HG03575 (cell line): ENCODE measurements at regions not wholly inside any gene's neighbourhood (a gene's known extent, or its start where the extent isn't known, plus 50 kb on each side); places are given as distances from the start of the nearest gene placed in this dataset.

Source experiments
- ATAC-seq: cut with Tn5 transposase; IDR thresholded peaks from one replicate; pipeline ENCODE4 v1.9.1; 2021; ENCODE audit not compliant: unreplicated experiment, insufficient number of reproducible peaks, low FRiP score; ENCODE audit errors: extremely low read depth

DNA sequence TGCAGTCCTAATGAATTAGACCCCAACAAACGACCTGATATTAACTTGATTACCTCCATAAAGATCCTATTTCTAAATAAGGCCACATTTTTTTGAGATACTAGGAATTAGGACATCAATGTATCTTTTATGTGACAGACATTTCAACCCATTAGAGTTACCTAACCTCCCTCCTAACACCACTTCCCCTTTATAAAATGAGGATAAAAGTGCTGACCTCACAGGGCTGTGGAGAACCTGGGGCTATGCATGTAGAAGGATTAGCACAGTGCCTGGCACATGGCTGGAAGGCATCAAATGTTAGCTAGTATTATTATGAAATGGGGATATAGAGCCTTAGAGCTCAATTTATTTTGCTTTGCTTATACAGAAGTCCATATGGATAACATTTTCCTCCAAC, 53.5 kb upstream of the LRRN1 start:
- no peak for ATAC-seq

DNA sequence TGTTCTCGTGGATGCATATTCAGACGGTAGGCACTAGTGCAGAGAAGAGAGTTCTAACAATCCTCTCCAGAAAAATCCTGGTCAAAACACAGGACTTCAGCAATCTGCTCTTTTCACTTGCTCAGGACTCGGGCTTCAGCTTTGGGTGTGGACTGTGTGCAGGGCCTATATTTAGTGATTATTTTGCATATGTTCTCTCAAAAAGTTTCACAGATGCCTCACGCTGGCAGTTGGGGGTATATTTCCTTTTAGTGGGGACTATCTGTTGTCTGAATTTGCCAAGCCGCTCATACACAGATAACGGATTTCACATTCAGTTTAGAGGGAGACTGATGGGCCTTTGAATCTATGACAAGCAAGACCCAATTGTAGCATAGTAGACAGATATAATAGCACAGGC, 54.4 kb upstream of the LRRN1 start:
- ATAC-seq: no peak

DNA sequence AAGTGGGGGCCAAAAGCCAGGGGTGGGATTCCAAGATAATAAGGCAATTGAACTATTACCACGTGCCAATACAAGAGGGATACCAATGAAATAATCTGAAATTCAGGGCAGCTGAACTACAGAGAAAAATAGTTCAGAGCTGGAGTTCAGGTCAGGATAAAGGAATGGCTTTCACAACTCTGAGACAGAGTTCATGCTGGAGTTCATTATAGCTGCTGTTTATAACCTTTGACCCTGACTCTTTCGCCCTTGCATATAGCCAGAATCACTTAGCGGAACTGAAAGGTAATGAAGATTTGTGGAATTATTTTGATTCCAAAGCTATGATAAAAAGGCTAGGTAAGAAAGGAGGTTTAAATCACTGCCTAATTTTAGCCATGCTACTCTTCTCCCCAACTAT, 55.5 kb upstream of the LRRN1 start:
- ATAC-seq: no peak

DNA sequence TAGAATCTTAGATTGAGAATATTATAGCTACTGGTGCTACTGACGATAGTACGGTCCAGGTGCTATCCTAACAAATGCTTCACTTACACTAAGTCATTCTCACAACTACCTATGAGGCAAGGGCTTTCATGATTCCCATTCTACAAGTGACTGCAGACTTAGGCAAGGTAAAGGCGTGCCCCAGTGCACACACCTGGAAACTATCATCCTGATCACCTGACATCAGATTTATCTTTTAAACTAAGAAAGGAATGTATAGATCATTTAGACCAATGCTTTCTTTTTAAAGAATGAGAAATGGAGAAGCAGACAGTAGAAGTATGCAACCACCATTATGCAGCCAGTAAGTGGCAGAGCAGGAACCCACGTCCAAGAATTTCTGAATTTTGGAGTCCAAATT, 59.2 kb upstream of the LRRN1 start:
- no peak for ATAC-seq

DNA sequence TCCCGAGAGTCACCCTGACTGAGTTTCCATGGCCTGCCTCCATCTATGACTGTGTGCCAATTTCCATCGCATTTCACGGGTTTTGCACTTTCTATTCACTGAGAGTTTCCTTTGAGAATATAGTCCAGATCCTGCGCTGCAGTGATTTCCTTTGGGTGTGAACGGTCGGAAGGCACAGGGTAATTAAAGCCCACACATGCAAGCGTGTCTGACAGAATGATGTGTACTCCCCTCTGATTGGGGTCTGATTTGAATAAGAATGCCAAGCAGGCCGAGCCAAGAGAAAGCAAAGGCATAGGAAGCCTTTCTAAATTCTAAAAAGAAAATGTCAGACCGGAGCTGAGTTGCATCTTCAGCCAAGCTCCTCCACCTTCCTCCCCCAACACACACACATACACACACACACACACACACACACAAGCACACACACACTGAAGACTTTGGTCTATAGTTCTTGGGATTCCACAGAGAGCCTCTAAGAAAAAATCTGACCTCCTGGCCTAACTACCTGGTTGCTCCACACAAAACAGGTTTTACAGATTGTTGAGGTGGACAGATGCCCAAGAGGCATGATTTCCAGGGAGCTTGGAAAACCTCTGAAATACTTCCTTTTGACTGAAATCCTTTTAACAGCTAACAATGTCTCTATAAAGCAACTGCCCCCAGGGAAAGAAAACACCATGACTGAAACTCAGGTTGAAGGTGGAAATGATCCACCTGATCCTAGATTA, 59.7 kb upstream of the LRRN1 start:
- ATAC-seq: no peak

DNA sequence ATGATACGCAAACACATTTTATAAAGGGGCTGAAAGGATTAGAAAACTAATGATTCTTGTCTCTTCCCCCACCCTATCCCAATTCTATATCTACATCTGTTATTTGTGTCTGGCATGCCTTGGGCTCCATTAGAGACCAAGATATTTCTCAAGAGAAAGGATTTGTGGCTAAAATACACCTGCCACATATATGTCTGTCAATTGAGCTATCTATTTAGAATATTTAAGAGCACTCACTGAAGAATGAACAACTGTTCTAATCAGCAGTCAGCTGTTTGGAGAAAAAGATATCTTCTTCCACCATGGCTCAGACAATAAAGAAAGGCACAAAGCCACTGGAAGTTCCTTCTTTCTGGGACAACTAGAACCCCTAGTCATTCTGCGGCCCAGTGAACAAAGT, 61.7 kb upstream of the LRRN1 start:
- ATAC-seq: no peak

DNA sequence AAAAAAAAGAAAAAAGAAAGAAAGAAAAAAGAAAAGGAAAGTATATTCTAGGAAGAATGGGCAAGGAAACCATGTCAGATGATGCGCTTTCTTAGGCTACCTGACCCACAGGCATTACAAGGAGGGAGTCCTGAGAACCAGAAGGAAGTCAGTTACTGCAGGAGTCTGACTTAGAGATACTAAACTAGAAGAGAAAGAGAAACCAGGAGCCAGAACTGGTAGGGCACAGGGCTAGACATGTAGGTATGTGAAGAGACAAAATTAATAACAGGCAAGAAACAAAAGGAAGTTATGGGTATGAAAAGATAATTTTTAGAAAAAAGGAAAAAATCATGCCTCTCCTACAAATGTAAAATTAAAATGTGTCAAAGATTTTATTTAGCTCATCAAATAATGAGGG, 63.3 kb upstream of the LRRN1 start:
- no peak for ATAC-seq

DNA sequence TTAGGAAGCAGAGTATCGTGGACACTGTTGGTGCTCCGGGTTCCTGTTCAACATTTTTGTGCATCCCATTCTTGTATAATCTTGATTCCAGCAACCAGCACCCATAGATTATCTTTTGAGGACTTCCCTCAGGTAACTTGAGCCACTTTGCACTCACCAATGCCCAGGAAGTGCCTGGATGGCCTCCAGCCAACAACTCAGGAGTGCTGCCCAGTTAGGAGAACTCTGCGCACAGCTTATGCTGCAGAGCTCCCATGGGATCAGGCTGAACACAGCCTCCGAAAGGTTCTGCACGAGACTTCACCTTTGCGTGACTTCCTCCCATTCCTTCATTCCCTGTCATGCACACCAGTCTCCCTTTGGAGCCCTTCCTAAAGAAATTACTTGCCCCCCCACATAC, 64.3 kb upstream of the LRRN1 start:
- no peak for ATAC-seq

DNA sequence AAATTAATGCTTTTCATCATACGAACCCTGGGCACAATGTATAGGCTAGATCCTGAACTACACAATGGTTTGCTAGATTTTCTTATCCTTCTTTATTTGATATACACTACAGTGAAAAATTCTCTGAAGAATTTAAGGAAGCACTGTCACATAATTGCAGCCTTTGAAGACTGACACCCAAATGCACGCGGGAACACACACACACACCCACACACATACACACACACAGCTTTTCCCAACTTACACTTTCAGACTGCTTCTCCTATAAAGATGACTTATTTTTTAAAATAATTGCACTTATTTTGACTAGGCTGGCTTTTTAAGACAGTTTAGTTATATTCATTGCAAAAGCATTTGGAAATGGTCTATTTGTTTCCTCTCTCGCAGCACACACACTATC, 70.0 kb upstream of the LRRN1 start:
- no peak for ATAC-seq

DNA sequence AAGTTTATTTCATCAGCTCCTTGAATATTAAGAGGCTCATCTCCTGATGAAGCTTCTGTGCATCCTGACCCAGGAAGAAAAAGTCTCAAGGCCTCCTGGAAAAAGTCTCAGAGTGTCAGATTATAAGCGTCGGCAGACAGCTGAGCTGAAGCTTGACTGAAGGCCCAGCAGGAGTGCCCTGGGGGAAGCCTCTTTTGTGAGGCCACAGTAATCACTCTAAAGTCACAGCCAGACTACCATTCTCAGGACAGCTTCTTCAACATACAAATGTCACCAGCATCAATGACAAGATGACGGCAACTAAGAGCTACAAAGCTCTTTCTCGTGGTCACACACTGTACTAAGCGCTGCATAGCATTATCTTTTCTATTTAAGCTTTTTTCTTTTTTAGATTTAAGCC, 72.7 kb upstream of the LRRN1 start:
- no peak for ATAC-seq

DNA sequence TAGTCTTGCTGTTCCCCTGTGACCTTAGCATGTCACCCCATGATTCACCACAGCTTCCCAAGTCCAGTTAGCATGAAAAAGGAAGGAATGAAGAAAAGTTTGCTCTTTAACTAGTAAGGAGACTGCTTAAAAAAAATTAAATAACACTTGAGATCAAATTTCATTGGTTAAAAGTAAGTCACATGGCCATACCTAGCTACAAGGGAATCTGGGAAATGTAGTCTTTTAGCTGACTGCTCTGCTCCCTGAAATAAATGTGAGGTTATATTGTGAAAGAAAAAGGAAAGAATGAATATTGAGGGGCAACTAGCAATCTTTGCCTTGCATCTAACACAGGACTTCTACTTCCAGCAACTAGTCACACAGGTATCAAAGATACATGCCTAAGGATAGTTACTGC, 84.7 kb upstream of the LRRN1 start:
- ATAC-seq: no peak

DNA sequence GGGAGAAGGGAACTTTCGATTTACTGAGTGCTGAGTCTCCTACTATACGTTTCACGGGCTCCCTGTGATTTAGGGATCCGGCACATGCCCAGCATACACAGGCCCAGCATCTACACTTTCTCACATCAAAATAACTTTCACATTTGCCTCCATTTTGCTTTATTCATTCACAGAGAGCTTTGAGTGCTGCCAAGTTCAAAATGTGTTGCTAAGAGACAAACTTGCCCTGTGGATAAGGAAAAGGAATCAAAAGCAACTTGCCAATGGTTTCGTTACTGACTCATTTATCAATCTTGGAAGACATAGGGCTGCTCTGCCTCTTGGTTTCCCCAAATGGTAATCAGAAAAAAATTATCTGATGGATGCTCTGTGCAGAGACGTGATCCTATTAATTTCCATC, 86.3 kb upstream of the LRRN1 start:
- no peak for ATAC-seq

DNA sequence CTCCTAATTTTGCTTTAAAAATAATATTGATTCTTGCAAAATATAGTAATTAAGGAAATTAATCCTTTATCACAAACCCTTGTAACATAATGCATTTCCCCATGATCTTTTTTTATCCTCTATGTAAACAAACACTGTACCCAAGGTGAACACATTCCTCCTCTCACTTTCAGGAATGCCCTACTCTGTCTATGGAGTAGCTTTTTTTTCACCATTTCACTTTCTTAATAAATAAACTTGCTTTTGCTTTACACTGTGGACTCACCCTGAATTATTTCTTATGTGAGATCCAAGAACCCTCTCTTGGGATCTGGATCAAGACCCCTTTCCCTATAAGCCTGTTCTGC, 90.5 kb upstream of the LRRN1 start:
- ATAC-seq: no peak

DNA sequence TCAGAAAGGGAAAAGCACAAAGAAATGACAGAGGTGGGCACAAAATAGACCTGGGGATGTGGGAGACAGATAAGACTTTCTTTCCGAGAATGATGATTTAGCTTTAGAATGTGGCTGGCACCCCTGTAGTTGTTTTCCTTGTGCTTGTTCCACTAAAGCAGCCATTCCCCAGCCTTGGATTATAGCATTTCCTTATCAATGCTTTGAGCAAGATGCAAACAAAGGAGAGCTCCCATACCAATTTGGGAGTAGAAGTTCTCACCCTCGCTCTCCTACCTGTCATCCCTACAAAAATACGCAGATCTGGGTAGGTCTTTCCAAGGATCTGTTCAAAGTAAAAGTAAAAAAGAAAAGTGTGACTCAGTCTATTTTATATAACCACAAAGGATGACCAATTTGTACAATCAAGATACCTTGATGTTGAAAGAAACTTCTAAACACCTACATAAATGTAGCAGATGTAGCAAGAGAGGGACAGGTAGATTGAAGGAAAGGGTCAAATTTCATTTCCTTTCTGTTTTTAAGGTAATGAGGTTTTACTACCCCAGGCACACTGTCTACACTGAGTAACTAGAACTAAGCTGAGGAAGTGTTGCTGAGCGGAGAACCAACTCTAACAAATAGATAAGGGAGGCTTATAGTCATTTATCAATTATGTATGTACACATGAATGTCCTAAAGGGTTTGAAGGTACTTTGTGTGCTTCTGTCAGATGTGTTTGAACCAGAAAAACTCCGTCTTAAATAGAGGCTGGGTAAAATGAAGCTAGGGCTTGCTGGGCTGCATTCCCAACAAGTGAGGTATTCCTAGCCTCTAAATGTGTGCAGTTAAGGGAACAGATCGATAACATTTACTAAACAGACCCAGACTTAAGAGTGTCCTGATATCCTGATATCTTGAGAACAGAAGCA, 91.1 kb upstream of the LRRN1 start:
- no peak for ATAC-seq

DNA sequence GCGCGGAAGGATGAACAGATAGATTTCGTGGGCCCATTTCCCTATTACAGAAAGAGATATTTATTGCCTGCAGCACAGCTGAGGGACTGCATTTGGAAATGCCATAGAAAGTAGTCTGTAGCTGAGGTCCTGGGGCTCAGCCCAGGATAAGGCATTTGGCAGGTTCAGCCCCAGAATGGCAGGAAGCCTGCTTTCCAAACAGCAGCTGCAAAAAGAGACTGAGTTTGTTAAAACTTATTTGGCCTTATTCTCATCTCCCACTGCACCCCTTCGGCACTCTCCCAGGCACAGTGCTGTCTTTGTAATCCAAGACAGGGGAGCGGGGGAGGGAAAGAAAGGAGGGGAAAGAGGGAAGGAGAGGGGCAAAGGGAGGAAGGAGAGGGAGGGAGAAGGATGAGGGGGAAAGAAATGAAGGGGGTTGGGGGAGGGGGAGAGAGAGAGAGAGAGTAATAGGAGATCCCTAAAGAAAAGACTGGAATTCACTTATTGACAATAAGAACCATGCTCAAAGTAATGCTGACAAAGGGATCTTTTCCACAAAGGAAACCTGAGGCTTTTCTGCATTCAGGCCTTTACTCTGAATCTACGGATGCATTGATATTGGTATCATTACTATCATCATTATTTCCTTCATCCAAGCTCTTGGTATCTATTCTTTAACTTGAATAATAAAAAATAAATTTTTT, 94.0 kb upstream of the LRRN1 start:
- no peak for ATAC-seq

DNA sequence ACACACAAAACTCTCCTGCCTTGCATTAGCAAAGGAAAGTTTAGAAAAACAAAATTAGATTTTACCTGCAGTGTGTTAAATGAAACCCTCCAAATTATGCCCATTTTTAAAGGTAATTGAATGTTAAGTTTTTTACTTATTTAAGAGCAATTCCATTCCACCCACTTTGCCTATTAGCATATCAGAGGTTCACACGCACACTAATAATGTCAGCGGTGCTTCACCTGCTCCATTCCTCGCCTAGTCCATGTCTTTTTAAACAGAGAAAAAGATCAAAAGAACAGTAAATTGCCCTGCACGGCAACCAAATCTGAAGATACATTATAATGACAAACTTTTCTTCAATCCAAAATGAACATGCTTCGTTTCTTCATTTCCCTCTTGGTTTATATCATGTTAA, 97.3 kb upstream of the LRRN1 start:
- ATAC-seq: no peak

DNA sequence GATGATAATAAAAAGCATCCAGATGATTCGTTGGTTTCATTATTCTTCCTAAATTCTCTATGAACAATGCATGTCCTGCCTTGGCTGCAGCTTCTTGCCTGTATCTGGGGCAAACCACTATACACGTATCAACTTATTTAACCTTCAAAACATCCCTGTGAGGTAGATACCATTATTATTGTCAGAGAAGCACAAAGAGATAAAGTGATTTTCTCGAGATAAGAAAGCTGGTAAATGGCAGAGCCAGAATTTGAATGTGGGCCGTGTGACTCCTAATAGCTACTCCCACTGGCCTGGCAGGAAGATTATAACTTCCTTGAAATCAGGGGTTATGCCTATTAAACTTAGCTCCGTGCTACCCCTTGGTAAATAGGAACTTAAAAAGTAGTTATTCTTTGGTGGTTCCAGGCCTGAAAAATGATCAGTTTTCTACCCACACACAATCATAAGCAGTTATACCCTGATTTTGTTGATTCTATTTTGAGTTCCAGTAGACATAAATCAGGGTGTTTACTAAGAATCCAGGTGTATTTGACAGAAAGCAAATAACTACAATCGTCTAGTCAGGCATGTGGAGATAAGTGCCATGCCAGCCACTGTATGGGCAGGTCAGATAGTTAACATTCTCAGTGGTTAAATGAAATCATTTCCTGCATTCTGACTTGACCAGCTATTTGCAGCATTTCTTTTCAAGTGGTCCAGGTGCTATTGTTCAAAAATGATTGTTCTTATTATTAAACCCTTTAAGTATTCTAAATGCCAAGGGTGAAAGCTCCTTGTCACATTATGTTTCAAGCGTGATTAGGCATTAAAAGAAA, 99.2 kb upstream of the LRRN1 start:
- ATAC-seq: no peak

DNA sequence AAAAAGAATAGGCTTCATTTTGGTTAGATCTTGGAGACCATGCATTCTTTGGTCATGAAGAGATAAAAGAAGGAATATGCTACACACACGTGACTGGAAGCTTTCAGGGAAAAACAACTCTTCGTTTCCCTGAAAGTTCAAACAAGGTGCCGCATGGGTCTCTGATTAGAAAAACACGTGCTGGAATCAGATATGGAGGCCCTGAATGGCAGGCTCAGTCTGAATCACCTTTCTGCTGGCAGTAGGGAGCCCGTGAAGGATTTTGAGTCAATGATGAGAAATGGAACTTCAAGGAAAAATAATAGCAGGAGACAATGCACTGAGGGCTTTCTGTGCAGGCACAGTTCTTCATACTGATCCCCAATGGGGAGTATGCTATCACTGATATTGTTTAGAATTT, 99.8 kb upstream of the LRRN1 start:
- ATAC-seq: no peak

DNA sequence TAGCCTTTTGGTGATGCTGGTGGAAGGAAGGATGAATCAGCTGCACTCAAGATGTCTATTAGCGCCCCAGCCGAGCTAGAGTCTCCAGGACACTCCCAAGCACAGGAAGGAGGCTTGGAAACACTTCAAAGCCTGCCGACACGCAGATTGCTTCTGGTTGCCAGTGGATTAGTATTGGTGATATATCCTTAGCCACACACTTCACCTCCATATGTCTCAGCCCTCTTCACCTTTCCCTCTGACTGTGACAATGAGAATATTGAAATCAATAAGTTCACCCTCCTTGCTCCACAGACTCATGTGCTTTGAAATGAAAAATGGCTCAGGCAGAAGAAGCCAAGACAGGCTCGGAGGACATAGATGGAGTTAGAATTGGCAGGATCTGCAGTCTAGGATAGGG, 102.9 kb upstream of the LRRN1 start:
- ATAC-seq: no peak
